ENCODE measurements at regions not wholly inside any gene's neighbourhood (a gene's known extent, or its start where the extent isn't known, plus 50 kb on each side); places are given as distances from the start of the nearest gene placed in this dataset.
"Not testable (repeated sequence)": the region's sequence is repeated elsewhere in the genome, so short reads cannot be mapped to it uniquely, and the experiment has no call there.

DNA sequence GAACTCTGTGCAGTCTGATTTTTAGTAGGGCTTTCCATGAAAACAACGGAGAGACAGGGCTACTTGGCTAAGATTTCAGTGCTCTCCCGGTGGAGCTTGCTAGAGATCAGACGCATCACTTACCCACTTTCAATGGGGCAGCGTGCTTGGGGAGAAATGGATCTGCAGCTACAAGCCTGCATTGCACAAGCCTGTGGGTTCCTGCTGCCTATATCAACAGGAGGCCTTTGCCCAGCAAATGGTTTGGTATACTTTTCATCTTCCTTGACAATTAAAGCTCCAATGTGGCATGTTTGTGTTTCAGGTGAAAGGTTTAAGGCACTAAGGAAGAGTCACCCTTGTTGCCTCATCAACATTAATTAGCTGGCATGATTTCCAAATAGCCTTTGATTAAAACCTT is 136.0 kb upstream of the FOXQ1 start:
- TF ChIP-seq, protein P1, sequence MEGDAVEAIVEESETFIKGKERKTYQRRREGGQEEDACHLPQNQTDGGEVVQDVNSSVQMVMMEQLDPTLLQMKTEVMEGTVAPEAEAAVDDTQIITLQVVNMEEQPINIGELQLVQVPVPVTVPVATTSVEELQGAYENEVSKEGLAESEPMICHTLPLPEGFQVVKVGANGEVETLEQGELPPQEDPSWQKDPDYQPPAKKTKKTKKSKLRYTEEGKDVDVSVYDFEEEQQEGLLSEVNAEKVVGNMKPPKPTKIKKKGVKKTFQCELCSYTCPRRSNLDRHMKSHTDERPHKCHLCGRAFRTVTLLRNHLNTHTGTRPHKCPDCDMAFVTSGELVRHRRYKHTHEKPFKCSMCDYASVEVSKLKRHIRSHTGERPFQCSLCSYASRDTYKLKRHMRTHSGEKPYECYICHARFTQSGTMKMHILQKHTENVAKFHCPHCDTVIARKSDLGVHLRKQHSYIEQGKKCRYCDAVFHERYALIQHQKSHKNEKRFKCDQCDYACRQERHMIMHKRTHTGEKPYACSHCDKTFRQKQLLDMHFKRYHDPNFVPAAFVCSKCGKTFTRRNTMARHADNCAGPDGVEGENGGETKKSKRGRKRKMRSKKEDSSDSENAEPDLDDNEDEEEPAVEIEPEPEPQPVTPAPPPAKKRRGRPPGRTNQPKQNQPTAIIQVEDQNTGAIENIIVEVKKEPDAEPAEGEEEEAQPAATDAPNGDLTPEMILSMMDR (IDR thresholded peaks at IDR 0.05; ENCODE audit: unreplicated experiment in 3 of 3): no peak
- no peak overlapping the region for H3K27ac Mint-ChIP-seq
- peaks cover 8% of the 10 kb centered on the region for H3K27me3 Mint-ChIP-seq (ENCODE audit: low read depth)
- H3K4me1 Mint-ChIP-seq: no peaks in the 10 kb centered on the region
- H3K9me3 Mint-ChIP-seq: peaks cover 10% of the 10 kb centered on the region
- no peaks in the 10 kb centered on the region for H3K36me3 Mint-ChIP-seq (ENCODE audit: low read depth)
- H3K4me3 Mint-ChIP-seq: no peak overlapping the region

DNA sequence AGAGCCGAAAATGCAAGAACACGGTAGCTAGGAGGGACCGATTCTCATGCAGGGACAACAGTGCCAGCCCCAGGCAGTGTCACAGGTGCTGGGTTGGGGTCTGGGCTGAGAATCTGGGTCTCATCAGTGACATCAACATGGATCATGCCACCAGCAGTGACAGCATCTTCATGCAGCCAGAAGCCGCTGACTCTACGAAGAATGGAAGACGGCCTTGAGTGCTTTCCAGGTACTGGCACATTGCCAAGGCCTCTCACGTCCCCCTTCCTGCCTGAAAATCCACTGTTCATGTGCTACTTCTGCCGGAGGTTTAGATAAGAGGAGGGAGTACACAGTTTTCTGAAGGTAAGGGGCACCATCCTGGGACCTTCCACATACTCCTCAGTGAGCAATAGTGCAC is 141.1 kb upstream of the FOXQ1 start:
- TF ChIP-seq, protein P1 (IDR thresholded peaks at IDR 0.05; ENCODE audit: unreplicated experiment in 3 of 3): no peak
- H3K27me3 Mint-ChIP-seq (ENCODE audit: low read depth): peaks cover 6% of the 10 kb centered on the region
- no peaks in the 10 kb centered on the region for H3K4me1 Mint-ChIP-seq
- no peak overlapping the region for H3K4me3 Mint-ChIP-seq
- no peaks in the 10 kb centered on the region for H3K36me3 Mint-ChIP-seq (ENCODE audit: low read depth)
- no peak overlapping the region for H3K27ac Mint-ChIP-seq
- peaks cover 12% of the 10 kb centered on the region for H3K9me3 Mint-ChIP-seq

DNA sequence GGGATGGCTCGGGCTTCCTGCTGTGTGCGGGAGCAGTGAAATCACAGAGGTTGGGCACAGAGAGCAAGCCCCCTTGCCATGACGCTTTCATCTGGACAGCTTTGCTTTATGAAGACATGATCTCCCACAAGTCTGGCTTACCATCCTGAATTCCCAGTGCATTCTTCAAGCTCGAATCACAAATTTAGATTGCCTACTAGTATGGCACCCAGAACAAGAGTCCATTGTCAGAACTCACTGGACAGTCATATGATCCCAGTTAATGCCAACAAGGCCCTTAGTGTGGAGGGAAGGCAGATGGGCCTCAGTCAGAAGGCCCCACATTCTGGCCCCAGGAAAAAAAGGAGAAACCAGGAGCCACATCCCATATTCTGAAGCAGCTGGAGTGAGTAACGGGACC is 147.3 kb upstream of the FOXQ1 start:
- peaks cover 10% of the 10 kb centered on the region for H3K27me3 Mint-ChIP-seq (ENCODE audit: low read depth)
- H3K4me3 Mint-ChIP-seq: no peak overlapping the region
- H3K9me3 Mint-ChIP-seq: no peaks in the 10 kb centered on the region
- TF ChIP-seq, protein P1 (IDR thresholded peaks at IDR 0.05; ENCODE audit: unreplicated experiment in 3 of 3): no peak
- no peaks in the 10 kb centered on the region for H3K36me3 Mint-ChIP-seq (ENCODE audit: low read depth)
- no peak overlapping the region for H3K27ac Mint-ChIP-seq
- peaks cover 6% of the 10 kb centered on the region for H3K4me1 Mint-ChIP-seq

DNA sequence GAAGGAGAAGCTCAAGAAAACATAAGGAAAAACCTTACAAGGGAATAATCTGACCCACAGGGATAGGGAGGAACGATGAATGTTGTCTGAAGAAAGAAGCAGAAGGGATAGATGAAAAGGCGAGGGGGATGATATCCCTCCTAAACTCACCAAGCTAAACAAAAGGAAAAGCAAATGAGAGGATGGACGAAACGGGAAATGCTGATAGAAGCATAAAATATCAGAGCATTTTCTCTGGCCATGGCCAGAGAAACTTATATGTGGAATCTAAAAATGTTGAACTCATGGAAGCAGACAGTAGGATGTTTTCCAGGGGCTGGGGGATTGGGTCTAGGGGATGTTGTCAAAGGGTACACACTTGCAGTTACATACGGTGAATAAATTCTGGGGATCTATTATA is 148.4 kb upstream of the FOXQ1 start:
- H3K4me1 Mint-ChIP-seq: peaks cover 6% of the 10 kb centered on the region
- H3K36me3 Mint-ChIP-seq (ENCODE audit: low read depth): no peaks in the 10 kb centered on the region
- H3K4me3 Mint-ChIP-seq: no peak overlapping the region
- no peak overlapping the region for H3K27ac Mint-ChIP-seq
- TF ChIP-seq, protein P1 (IDR thresholded peaks at IDR 0.05; ENCODE audit: unreplicated experiment in 3 of 3): no peak
- H3K27me3 Mint-ChIP-seq (ENCODE audit: low read depth): peaks cover 10% of the 10 kb centered on the region
- peaks cover 2% of the 10 kb centered on the region for H3K9me3 Mint-ChIP-seq

DNA sequence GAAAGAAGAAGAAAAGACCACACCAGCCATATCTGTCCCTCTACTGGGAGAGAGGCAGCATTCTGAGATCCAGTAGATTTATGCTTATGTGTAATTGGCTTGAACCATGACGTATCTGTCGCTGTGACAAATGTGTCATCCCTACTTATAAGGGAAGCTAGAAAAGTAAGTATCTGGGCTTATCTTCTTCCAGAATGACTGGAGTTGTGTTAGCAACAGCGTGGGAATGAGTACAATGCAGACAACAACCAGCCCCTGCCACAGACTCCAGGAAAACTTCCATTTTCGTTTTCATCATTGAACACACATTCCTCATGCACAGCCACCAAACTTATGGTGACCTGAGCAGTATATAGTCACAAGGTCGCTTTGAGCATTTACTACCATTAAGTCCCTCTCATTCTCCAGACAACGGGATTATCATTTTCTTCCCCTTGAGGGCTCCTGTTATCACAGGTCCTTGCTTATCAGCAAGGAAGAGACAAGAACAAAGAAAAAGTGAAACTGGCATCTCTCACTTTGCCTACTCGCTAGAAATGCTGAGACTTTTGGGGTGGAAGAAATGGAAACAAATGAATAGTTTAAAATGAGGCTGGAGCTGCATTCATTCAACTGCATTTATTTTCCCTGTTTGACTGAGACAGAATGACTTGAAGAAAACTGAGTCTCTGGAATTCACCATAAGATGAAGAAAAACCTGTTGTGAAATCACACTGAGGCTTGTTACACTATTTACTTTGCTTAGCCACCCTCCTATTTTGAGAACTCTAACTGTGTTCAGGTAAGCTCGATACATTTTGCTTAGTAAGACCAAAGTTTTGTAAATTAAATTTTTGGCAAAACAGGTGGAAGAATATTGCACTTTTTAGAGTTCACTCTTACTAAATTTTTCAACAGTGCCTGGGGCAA is 149.3 kb upstream of the FOXQ1 start:
- TF ChIP-seq, protein P1 (IDR thresholded peaks at IDR 0.05; ENCODE audit: unreplicated experiment in 3 of 3): no peak
- Mint-ChIP-seq H3K27me3 (ENCODE audit: low read depth) (peaks cover 10% of the 10 kb centered on the region), H3K4me1 (peaks cover 6% of the 10 kb centered on the region), H3K9me3 (peaks cover 3% of the 10 kb centered on the region), H3K27ac (no peak overlapping the region), H3K36me3 (ENCODE audit: low read depth) (no peaks in the 10 kb centered on the region), H3K4me3 (no peak overlapping the region)

DNA sequence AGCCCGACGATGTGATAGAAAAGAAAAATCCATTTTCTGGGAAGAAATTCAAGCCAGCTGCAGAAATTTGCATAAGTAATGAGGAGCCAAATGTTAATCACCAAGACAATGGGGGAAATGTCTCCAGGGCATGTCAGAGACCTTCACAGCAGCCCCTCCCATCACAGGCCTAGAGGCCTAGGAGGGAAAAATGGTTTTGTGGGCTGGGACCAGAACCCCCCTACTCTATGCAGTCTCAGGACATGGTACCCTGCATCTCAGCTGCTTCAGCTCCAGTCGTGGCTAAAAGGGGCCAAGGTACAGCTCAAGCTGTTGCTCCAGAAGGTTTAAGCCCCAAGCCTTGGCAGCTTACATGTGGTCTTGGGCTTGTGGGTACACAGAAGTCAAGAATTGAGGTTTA is 155.5 kb upstream of the FOXQ1 start:
- not testable (repeated sequence) for H3K4me1 Mint-ChIP-seq; H3K27ac Mint-ChIP-seq; H3K36me3 Mint-ChIP-seq (ENCODE audit: low read depth); H3K4me3 Mint-ChIP-seq
- Mint-ChIP-seq H3K27me3 (ENCODE audit: low read depth) (peaks cover 15% of the 10 kb centered on the region), H3K9me3 (peaks cover 15% of the 10 kb centered on the region)

All from nephron (organoid).